ENCODE measurements at regions not wholly inside any gene's neighbourhood (a gene's known extent, or its start where the extent isn't known, plus 50 kb on each side); places are given as distances from the start of the nearest gene placed in this dataset.

DNA sequence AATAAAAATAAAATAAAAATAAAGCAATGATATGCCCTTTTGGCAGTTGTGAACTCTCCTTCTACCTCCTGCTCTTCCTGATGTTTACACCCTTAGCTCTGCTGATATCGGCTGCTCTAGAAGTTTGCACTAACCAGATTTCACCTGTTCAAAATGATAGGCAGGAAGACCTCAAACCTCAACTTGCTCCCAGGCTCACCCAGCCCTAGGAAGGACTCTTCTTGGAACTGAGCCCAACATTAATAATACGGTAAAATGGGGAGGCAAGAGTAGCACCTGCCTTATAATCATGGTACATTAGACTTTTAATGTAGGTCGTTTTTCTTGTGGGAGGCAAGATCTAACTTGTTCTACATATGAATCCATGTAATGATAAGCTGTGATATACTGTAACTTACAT is 61.2 kb upstream of the MED13 start:
- TF ChIP-seq, protein P1, sequence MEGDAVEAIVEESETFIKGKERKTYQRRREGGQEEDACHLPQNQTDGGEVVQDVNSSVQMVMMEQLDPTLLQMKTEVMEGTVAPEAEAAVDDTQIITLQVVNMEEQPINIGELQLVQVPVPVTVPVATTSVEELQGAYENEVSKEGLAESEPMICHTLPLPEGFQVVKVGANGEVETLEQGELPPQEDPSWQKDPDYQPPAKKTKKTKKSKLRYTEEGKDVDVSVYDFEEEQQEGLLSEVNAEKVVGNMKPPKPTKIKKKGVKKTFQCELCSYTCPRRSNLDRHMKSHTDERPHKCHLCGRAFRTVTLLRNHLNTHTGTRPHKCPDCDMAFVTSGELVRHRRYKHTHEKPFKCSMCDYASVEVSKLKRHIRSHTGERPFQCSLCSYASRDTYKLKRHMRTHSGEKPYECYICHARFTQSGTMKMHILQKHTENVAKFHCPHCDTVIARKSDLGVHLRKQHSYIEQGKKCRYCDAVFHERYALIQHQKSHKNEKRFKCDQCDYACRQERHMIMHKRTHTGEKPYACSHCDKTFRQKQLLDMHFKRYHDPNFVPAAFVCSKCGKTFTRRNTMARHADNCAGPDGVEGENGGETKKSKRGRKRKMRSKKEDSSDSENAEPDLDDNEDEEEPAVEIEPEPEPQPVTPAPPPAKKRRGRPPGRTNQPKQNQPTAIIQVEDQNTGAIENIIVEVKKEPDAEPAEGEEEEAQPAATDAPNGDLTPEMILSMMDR (IDR thresholded peaks at IDR 0.05), result no peak
- TF ChIP-seq POLR2AphosphoS5 (IDR thresholded peaks at IDR 0.05), result no peak

Measured in suprapubic skin (tissue), 3 donors.